ENCODE measurements at regions not wholly inside any gene's neighbourhood (a gene's known extent, or its start where the extent isn't known, plus 50 kb on each side); places are given as distances from the start of the nearest gene placed in this dataset.

DNA sequence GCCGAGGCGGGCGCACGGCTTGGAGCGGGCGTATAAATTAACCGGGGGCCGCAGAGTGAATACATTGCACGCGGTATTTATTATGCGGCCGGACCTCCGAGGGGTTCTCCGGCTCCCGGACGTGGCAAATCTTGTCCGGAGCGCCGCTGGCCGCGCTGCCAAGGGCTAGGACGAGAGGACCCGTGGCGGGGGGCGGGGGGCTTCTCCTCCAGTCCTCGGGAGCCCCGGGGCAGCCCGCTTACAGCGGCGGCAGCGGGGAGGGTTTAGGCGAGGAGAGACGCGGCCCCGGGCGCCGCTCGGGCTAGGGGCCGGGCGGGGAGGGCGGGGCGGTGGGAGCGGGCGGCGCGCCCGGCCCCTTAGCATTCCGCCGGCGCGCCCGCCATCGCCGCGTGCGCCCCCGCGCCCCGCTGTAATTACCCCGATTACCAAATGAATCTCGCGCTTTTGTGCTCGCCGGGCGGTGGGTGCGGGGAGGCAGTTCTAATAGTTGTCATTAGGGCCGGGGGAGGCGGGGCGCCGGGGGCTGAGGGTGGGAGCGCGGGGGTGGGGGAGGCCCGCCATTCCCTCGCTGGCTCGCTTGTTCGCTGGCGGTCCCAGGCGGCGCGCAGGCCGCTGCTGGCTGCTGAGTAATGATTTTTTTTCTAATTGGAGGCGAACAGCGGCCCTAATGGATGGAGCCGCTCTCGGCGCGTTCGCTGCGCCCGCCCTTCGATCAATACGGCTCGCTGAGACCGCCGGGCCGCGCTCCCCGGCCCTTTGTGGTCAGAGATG is 276.6 kb downstream of the BCOR start:
- Histone ChIP-seq H4K8ac (replicated peaks; ENCODE audit: insufficient read length, low read depth, low read length) (no peak overlapping the region), H2BK120ac (ENCODE audit: low read depth, low read length, poor library complexity, severe bottlenecking) (no peak overlapping the region), H4K20me1 (ENCODE audit: control insufficient read depth, insufficient read depth, insufficient read length) (no peaks in the 10 kb centered on the region), H3K27ac (ENCODE audit: insufficient read length, low read depth, low read length) (no peak overlapping the region), H2BK15ac (ENCODE audit: low read depth, low read length) (no peak overlapping the region), H3K27me3 (ENCODE audit: insufficient read depth, low read length) (no peaks in the 10 kb centered on the region; the same call in 1 of the 2 replicates), H3K23me2 (ENCODE audit: insufficient read length, low read depth, low read length, poor library complexity, severe bottlenecking) (peaks cover 13% of the 10 kb centered on the region), H3K23ac (ENCODE audit: insufficient read length, low read depth, low read length) (no peak overlapping the region), H2AFZ (ENCODE audit: low read length) (no peak overlapping the region), H3K9me3 (ENCODE audit: control insufficient read depth, low read depth, low read length) (no peaks in the 10 kb centered on the region), H2BK20ac (ENCODE audit: low read depth, low read length, poor library complexity, severe bottlenecking) (no peak overlapping the region), H2BK5ac (ENCODE audit: insufficient read length, low read length) (no peak overlapping the region), H2BK12ac (ENCODE audit: insufficient read length, low read depth, low read length) (no peak overlapping the region), H3K4me2 (ENCODE audit: insufficient read depth, insufficient read length, low read length) (peak overlapping the region; percentile 62), H3K4ac (ENCODE audit: low read depth, low read length) (no peak overlapping the region), H3K14ac (ENCODE audit: insufficient read depth, low read length) (peak overlapping the region; percentile 67; the same call in 1 of the 2 replicates), H2AK5ac (ENCODE audit: insufficient read length, low read length) (no peak overlapping the region), H3K79me2 (ENCODE audit: insufficient read depth, low read length) (no peaks in the 10 kb centered on the region), H3K18ac (ENCODE audit: insufficient read length, low read depth, low read length) (peak overlapping the region; percentile 44), H3K4me1 (ENCODE audit: insufficient read depth, low read length) (peaks cover 35% of the 10 kb centered on the region; the same call in 1 of the 2 replicates), H4K91ac (ENCODE audit: insufficient read length, low read depth, low read length) (no peak overlapping the region), H4K5ac (ENCODE audit: insufficient read length, low read depth, low read length) (no peak overlapping the region), H3K56ac (ENCODE audit: insufficient read length, low read depth, low read length) (no peak overlapping the region), H3K9ac (ENCODE audit: extremely low read depth, insufficient read length, low read length) (no peak overlapping the region), H3K79me1 (ENCODE audit: insufficient read depth, low read depth, low read length, poor library complexity, severe bottlenecking) (no peaks in the 10 kb centered on the region), H3T11ph (ENCODE audit: low read length) (no peak overlapping the region)
- peak; percentile 77 for DNase-seq
- no CpG with 5 or more reads among the region's 98 CpGs for WGBS (ENCODE audit: extremely low coverage, insufficient read length, low lambda C conversion rate)
- peaks cover 9% of the 10 kb centered on the region for H3K27me3 Mint-ChIP-seq (ENCODE audit: low read depth)
- peaks cover 64 to 67% of the 10 kb centered on the region in 2 experiments for H3K9me3 Mint-ChIP-seq
- H3K36me3 Mint-ChIP-seq (ENCODE audit: insufficient read depth in 1 of 3, low read depth in 3 of 3), result peaks cover 0 to 6% (median 4%) of the 10 kb centered on the region in 3 experiments; a peak in 4 of 7 replicates
- peak overlapping the region; percentile 52 to 75 for H3K4me3 Mint-ChIP-seq
- H3K4me1 Mint-ChIP-seq, result peaks cover 50 to 62% of the 10 kb centered on the region in 2 experiments
- H3K27ac Mint-ChIP-seq, result no peak overlapping the region; a peak in 1 of 7 replicates
- TF ChIP-seq, protein P1, sequence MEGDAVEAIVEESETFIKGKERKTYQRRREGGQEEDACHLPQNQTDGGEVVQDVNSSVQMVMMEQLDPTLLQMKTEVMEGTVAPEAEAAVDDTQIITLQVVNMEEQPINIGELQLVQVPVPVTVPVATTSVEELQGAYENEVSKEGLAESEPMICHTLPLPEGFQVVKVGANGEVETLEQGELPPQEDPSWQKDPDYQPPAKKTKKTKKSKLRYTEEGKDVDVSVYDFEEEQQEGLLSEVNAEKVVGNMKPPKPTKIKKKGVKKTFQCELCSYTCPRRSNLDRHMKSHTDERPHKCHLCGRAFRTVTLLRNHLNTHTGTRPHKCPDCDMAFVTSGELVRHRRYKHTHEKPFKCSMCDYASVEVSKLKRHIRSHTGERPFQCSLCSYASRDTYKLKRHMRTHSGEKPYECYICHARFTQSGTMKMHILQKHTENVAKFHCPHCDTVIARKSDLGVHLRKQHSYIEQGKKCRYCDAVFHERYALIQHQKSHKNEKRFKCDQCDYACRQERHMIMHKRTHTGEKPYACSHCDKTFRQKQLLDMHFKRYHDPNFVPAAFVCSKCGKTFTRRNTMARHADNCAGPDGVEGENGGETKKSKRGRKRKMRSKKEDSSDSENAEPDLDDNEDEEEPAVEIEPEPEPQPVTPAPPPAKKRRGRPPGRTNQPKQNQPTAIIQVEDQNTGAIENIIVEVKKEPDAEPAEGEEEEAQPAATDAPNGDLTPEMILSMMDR (conservative IDR thresholded peaks at IDR 0.05), result no peak

Measured in H9 (cell line).